Uterus (tissue), 3 donors: ENCODE measurements at regions not wholly inside any gene's neighbourhood (a gene's known extent, or its start where the extent isn't known, plus 50 kb on each side); places are given as distances from the start of the nearest gene placed in this dataset.

Source experiments
- DNase-seq, 2 donors: peaks; one replicate each; pipeline ENCODE4 v3.0.0-alpha.2; 2019 to 2020
- H3K27ac ChIP-seq, 2 donors: fragments of 200-600 bp; sonication (generic); 1 replicate in 1 of 2; 2 replicates in 1 of 2; pipeline ENCODE4 v1.5.1; 2016 to 2018
- H3K27me3 ChIP-seq, 2 donors: fragments of 200-600 bp; sonication (generic); one replicate each; pipeline ENCODE4 v1.5.1; 2018 to 2019; ENCODE audit warnings: control low read depth in 1 of 2
- H3K36me3 ChIP-seq, 2 donors: fragments of 200-600 bp; sonication (generic); one replicate each; pipeline ENCODE4 v1.5.1; 2019; ENCODE audit warnings: control low read depth in 1 of 2
- H3K4me1 ChIP-seq, 2 donors: fragments of 200-600 bp; sonication (generic); one replicate each; pipeline ENCODE4 v1.5.1; 2018 to 2019; ENCODE audit warnings: control low read depth in 1 of 2
- H3K4me3 ChIP-seq, 2 donors: fragments of 200-600 bp; sonication (generic); 1 replicate in 1 of 2; 2 replicates in 1 of 2; pipeline ENCODE4 v1.5.1; 2018 to 2019; ENCODE audit warnings: mild to moderate bottlenecking in 1 of 2
- H3K9me3 ChIP-seq, 2 donors: fragments of 200-600 bp; sonication (generic); one replicate each; pipeline ENCODE4 v1.5.1; 2019; ENCODE audit warnings: control low read depth in 1 of 2
- CTCF ChIP-seq, 4 experiments: fragments of 200-600 bp in 2 of 4; fragments of 450-650 bp in 2 of 4; sonication (generic) in 2 of 4; IDR thresholded peaks; one replicate each; pipeline ENCODE4 v1.5.1; 2016 to 2019; ENCODE audit warnings: antibody characterized with exemption in 4 of 4, mild to moderate bottlenecking in 2 of 4, moderate library complexity in 1 of 4
- POLR2A ChIP-seq, 2 donors: fragments of 450-650 bp; IDR thresholded peaks; one replicate each; pipeline ENCODE4 v1.6.1; 2016; ENCODE audit warnings: antibody characterized with exemption in 2 of 2, mild to moderate bottlenecking in 1 of 2, moderate library complexity in 1 of 2
- intact Hi-C: fragments of 100-400 bp; cut with DNase I; formaldehyde crosslinking; loops from one replicate; pipeline ENCODE4 v1.15.1; 2023; ENCODE audit warnings: low total_unique reads
- donor health status: DM: yes; HTN: yes; CAD: no.

GRCh38 chr9:93810028-93810971 is 144.9 kb downstream of the BARX1 start:
- intact Hi-C loops = no loop called here
- DNase-seq = no peak
- Histone ChIP-seq H3K36me3 (no peaks in the 10 kb centered on the region), H3K27ac (no peak overlapping the region), H3K4me1 (no peaks in the 10 kb centered on the region), H3K27me3 (no peaks in the 10 kb centered on the region), H3K9me3 (no peaks in the 10 kb centered on the region), H3K4me3 (no peak overlapping the region)
- TF ChIP-seq POLR2A (IDR thresholded peaks at IDR 0.05) (no peak), CTCF (IDR thresholded peaks at IDR 0.05) (no peak)

GRCh38 chr9:93809204-93809940 is 145.8 kb downstream of the BARX1 start:
- H3K27me3 ChIP-seq = no peaks in the 10 kb centered on the region

GRCh38 chr9:93808115-93809029 is 146.8 kb downstream of the BARX1 start:
- Histone ChIP-seq H3K4me1 (no peaks in the 10 kb centered on the region), H3K27me3 (no peaks in the 10 kb centered on the region), H3K36me3 (no peaks in the 10 kb centered on the region), H3K4me3 (no peak overlapping the region), H3K9me3 (no peaks in the 10 kb centered on the region), H3K27ac (no peak overlapping the region)
- TF ChIP-seq CTCF (IDR thresholded peaks at IDR 0.05) = no peak
- intact Hi-C loops = no loop called here
- no peak for DNase-seq

More at GRCh38 chr9:93809204-93809940, 145.8 kb downstream of the BARX1 start:
- no peak overlapping the region for H3K27ac ChIP-seq
- DNase-seq = no peak
- H3K4me1 ChIP-seq = no peaks in the 10 kb centered on the region
- no peak overlapping the region for H3K4me3 ChIP-seq
- no peaks in the 10 kb centered on the region for H3K36me3 ChIP-seq
- TF ChIP-seq CTCF (IDR thresholded peaks at IDR 0.05) = no peak
- TF ChIP-seq POLR2A (IDR thresholded peaks at IDR 0.05) = no peak
- H3K9me3 ChIP-seq = no peaks in the 10 kb centered on the region
- intact Hi-C loops = no loop called here

- Histone ChIP-seq H3K27ac (no peak overlapping the region), H3K4me1 (no peaks in the 10 kb centered on the region), H3K36me3 (no peaks in the 10 kb centered on the region), H3K27me3 (no peaks in the 10 kb centered on the region), H3K9me3 (no peaks in the 10 kb centered on the region), H3K4me3 (no peak overlapping the region)
- DNase-seq = no peak
- TF ChIP-seq POLR2A (IDR thresholded peaks at IDR 0.05) (no peak), CTCF (IDR thresholded peaks at IDR 0.05) (no peak)
- intact Hi-C loops = no loop called here
Measured at GRCh38 chr9:93807166-93808074, 147.7 kb downstream of the BARX1 start.
